HL-60 (cell line): ENCODE measurements at regions not wholly inside any gene's neighbourhood (a gene's known extent, or its start where the extent isn't known, plus 50 kb on each side); places are given as distances from the start of the nearest gene placed in this dataset.

Experiments
- DNase-seq, 2 experiments: peaks; one replicate each; pipeline ENCODE4 v3.0.0-alpha.2; 2010 to 2020; ENCODE audit warnings: low read depth in 1 of 2, low spot score in 1 of 2
- H3K27ac ChIP-seq: fragments of 250-450 bp; sonication (Bioruptor Pico); replicated peaks from 2 replicates; pipeline ENCODE4 v1.5.1; 2020; ENCODE audit warnings: mild to moderate bottlenecking, moderate library complexity
- H3K27me3 ChIP-seq: fragments of 250-450 bp; sonication (Bioruptor Pico); 2 replicates; pipeline ENCODE4 v1.5.1; 2021; ENCODE audit warnings: mild to moderate bottlenecking, moderate library complexity; ENCODE audit not compliant: insufficient read depth, poor library complexity, severe bottlenecking
- H3K4me3 ChIP-seq: replicated peaks from 2 replicates; pipeline ENCODE4 v1.5.1; 2011; ENCODE audit warnings: mild to moderate bottlenecking, control low read depth, low read length; ENCODE audit not compliant: insufficient read depth
- CTCF ChIP-seq: IDR thresholded peaks from one replicate; pipeline ENCODE4 v1.5.1; 2011; ENCODE audit warnings: low read length, control low read depth, inconsistent platforms; ENCODE audit not compliant: insufficient read depth
- GABPA ChIP-seq: IDR thresholded peaks from 2 replicates; pipeline ENCODE4 v1.6.1; 2012; ENCODE audit warnings: low read depth
- POLR2AphosphoS5 ChIP-seq: IDR thresholded peaks from 2 replicates; pipeline ENCODE4 v1.6.1; 2012; ENCODE audit warnings: low read depth
- SPI1 ChIP-seq: IDR thresholded peaks from 2 replicates; pipeline ENCODE4 v1.6.1; 2012; ENCODE audit warnings: low read depth, mild to moderate bottlenecking, borderline replicate concordance
- TF ChIP-seq, protein P1 (sequence below): IDR thresholded peaks from 2 replicates; pipeline ENCODE4 v1.6.1; 2012; ENCODE audit warnings: low read depth; ENCODE audit not compliant: insufficient replicate concordance

DNA sequence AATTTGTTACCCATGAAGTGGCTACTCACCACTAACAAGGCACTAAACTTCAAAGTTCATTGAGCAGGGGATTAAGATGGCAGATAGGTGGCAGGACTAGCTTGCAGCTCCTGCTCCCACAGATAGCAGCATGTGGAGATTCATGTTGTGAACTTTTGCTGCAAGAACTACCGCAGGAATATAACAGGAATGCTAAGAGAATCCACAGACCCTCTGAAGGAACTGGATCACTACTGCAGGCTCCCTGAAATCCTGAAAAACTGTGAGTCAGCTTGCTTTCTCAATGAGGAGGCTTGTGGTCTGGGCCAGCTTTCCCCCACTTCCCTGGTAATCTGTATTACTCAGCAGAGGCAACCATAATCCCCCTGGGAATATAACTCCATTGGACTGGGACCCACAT, 118.5 kb upstream of the VCX2 start:
- no peaks in the 10 kb centered on the region for H3K27me3 ChIP-seq
- H3K27ac ChIP-seq, result no peak overlapping the region
- no peak overlapping the region for H3K4me3 ChIP-seq
- DNase-seq, result no peak
- TF ChIP-seq SPI1, result no peak
- no peak for TF ChIP-seq GABPA
- TF ChIP-seq, protein P1, sequence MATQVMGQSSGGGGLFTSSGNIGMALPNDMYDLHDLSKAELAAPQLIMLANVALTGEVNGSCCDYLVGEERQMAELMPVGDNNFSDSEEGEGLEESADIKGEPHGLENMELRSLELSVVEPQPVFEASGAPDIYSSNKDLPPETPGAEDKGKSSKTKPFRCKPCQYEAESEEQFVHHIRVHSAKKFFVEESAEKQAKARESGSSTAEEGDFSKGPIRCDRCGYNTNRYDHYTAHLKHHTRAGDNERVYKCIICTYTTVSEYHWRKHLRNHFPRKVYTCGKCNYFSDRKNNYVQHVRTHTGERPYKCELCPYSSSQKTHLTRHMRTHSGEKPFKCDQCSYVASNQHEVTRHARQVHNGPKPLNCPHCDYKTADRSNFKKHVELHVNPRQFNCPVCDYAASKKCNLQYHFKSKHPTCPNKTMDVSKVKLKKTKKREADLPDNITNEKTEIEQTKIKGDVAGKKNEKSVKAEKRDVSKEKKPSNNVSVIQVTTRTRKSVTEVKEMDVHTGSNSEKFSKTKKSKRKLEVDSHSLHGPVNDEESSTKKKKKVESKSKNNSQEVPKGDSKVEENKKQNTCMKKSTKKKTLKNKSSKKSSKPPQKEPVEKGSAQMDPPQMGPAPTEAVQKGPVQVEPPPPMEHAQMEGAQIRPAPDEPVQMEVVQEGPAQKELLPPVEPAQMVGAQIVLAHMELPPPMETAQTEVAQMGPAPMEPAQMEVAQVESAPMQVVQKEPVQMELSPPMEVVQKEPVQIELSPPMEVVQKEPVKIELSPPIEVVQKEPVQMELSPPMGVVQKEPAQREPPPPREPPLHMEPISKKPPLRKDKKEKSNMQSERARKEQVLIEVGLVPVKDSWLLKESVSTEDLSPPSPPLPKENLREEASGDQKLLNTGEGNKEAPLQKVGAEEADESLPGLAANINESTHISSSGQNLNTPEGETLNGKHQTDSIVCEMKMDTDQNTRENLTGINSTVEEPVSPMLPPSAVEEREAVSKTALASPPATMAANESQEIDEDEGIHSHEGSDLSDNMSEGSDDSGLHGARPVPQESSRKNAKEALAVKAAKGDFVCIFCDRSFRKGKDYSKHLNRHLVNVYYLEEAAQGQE, result no peak

- no peaks in the 10 kb centered on the region for H3K27me3 ChIP-seq
- H3K4me3 ChIP-seq, result no peak overlapping the region
- TF ChIP-seq, protein P1, result no peak
- TF ChIP-seq CTCF (no peak), GABPA (no peak), POLR2AphosphoS5 (no peak), SPI1 (no peak)
- no peak for DNase-seq
- H3K27ac ChIP-seq, result no peak overlapping the region
Measured at GRCh38 chrX:8297766-8298165, 126.7 kb upstream of the VCX2 start.

- TF ChIP-seq, protein P1, result no peak
- TF ChIP-seq CTCF (no peak), GABPA (no peak), POLR2AphosphoS5 (no peak), SPI1 (no peak)
Measured at GRCh38 chrX:8304668-8305067, 133.6 kb upstream of the VCX2 start.

GRCh38 chrX:8305350-8305749, 134.3 kb upstream of the VCX2 start:
- no peak for TF ChIP-seq SPI1
- TF ChIP-seq, protein P1, result no peak
- TF ChIP-seq POLR2AphosphoS5, result no peak
- TF ChIP-seq CTCF, result no peak
- no peak for TF ChIP-seq GABPA
- DNase-seq, result no peak
- Histone ChIP-seq H3K27ac (no peak overlapping the region), H3K27me3 (no peaks in the 10 kb centered on the region), H3K4me3 (no peak overlapping the region)

More at GRCh38 chrX:8304668-8305067, 133.6 kb upstream of the VCX2 start:
- no peak overlapping the region for H3K4me3 ChIP-seq
- H3K27ac ChIP-seq, result no peak overlapping the region
- H3K27me3 ChIP-seq, result no peaks in the 10 kb centered on the region
- DNase-seq, result no peak
